Endothelial cell of umbilical vein (primary cell): ENCODE measurements at regions not wholly inside any gene's neighbourhood (a gene's known extent, or its start where the extent isn't known, plus 50 kb on each side); places are given as distances from the start of the nearest gene placed in this dataset.

Source experiments
- BruUV-seq: library from RNA; stranded (reverse); fragments of 400-500 nt; replicated peaks from 2 replicates; lab custom pipeline; 2021; lab: Mats Ljungman, UMichigan
- CTCF ChIA-PET: fragments of 300-600, 350-600 bp; sonication (Branson Sonifier 250); formaldehyde crosslinking; loops from one replicate; lab custom pipeline; 2021; ENCODE audit warnings: antibody characterized with exemption, inconsistent platforms; lab: Charles Lee
- POLR2A ChIA-PET: fragments of 300-600, 350-600 bp; sonication (Branson Sonifier 250); formaldehyde crosslinking; loops from one replicate; lab custom pipeline; 2021; ENCODE audit warnings: antibody characterized with exemption, inconsistent platforms; lab: Charles Lee
- DNase-seq: peaks from one replicate; pipeline ENCODE4 v3.0.0-alpha.2; 2011; ENCODE audit warnings: low read depth, low spot score
- FAIRE-seq: peaks from 2 replicates; lab custom pipeline; 2011; peaks lifted over from hg19 to GRCh38; lab: Jason Lieb, UNC
- H2AFZ ChIP-seq: 2 replicates; pipeline ENCODE4 v1.6.0; 2012; ENCODE audit warnings: low read depth, low read length, control low read depth, inconsistent platforms
- H3K27ac ChIP-seq: 2 replicates; pipeline ENCODE4 v1.5.1; 2011; ENCODE audit warnings: low read depth, mild to moderate bottlenecking, control low read depth, low read length, moderate library complexity; ENCODE audit not compliant: insufficient read depth
- H3K27me3 ChIP-seq, 2 experiments: 2 replicates each; pipeline versions ENCODE4 v1.6.0 to v1.6.1; 2011; ENCODE audit warnings: low read length in 2 of 2, mixed read lengths in 1 of 2; ENCODE audit not compliant: control insufficient read depth in 2 of 2, insufficient read depth in 2 of 2
- H3K36me3 ChIP-seq, 2 experiments: 2 replicates in 1 of 2; 3 replicates in 1 of 2; pipeline ENCODE4 v1.5.1; 2011; ENCODE audit warnings: low read length in 2 of 2, mild to moderate bottlenecking in 1 of 2, moderate library complexity in 1 of 2; ENCODE audit not compliant: control insufficient read depth in 2 of 2, insufficient read depth in 2 of 2; ENCODE audit errors: extremely low read depth in 1 of 2
- H3K4me1 ChIP-seq: 3 replicates; pipeline ENCODE4 v1.5.1; 2011; ENCODE audit warnings: mild to moderate bottlenecking, low read length; ENCODE audit not compliant: control insufficient read depth, insufficient read depth; ENCODE audit errors: extremely low read depth
- H3K4me2 ChIP-seq: 2 replicates; pipeline ENCODE4 v1.6.1; 2011; ENCODE audit warnings: low read length, control low read depth, mixed read lengths; ENCODE audit not compliant: insufficient read depth
- H3K4me3 ChIP-seq, 3 experiments: fragments of 200-600 bp in 1 of 3; sonication (generic), shearing (Covaris generic) in 1 of 3; replicated peaks in 1 of 3; 2 replicates each; pipeline ENCODE4 v1.5.1; 2011 to 2016; ENCODE audit warnings: control low read depth in 3 of 3, low read length in 3 of 3, mild to moderate bottlenecking in 2 of 3, inconsistent platforms in 1 of 3, low read depth in 1 of 3, moderate library complexity in 1 of 3; ENCODE audit not compliant: insufficient read depth in 1 of 3
- H3K79me2 ChIP-seq: 2 replicates; pipeline ENCODE4 v1.6.0; 2012; ENCODE audit warnings: low read length, inconsistent platforms; ENCODE audit not compliant: control insufficient read depth, insufficient read depth
- H3K9ac ChIP-seq: replicated peaks from 2 replicates; pipeline ENCODE3; 2011; ENCODE audit warnings: low read length, control low read depth; ENCODE audit not compliant: insufficient read depth; ENCODE audit errors: extremely low read depth
- H3K9me1 ChIP-seq: replicated peaks from 3 replicates; pipeline ENCODE4 v1.6.0; 2011; ENCODE audit warnings: mild to moderate bottlenecking, low read length; ENCODE audit not compliant: control insufficient read depth, insufficient read depth; ENCODE audit errors: extremely low read depth
- H3K9me3 ChIP-seq: replicated peaks from 2 replicates; pipeline ENCODE4 v1.5.1; 2012; ENCODE audit warnings: low read length, inconsistent platforms; ENCODE audit not compliant: control insufficient read depth, insufficient read depth
- H4K20me1 ChIP-seq: replicated peaks from 2 replicates; pipeline ENCODE3; 2011; ENCODE audit warnings: mild to moderate bottlenecking, low read length; ENCODE audit not compliant: control insufficient read depth, insufficient read depth; ENCODE audit errors: extremely low read depth
- CTCF ChIP-seq, 2 donors: IDR thresholded peaks; 1 replicate in 1 of 2; 2 replicates in 1 of 2; pipeline ENCODE4 v1.5.1; 2011; ENCODE audit warnings: low read length in 2 of 2, mild to moderate bottlenecking in 2 of 2, moderate library complexity in 2 of 2, control low read depth in 1 of 2, inconsistent platforms in 1 of 2, low read depth in 1 of 2; ENCODE audit not compliant: insufficient read depth in 1 of 2; ENCODE audit errors: extremely low read depth in 1 of 2
- EZH2 ChIP-seq: IDR thresholded peaks from 2 replicates; pipeline ENCODE4 v1.6.1; 2012; ENCODE audit warnings: borderline replicate concordance, low read depth, mild to moderate bottlenecking, moderate library complexity, low read length, inconsistent platforms; ENCODE audit not compliant: severe bottlenecking
- FOS ChIP-seq: IDR thresholded peaks from 2 replicates; pipeline ENCODE4 v1.6.1; 2011; ENCODE audit warnings: mild to moderate bottlenecking, low read length, moderate library complexity, borderline replicate concordance; ENCODE audit not compliant: insufficient read depth
- GATA2 ChIP-seq: IDR thresholded peaks from 2 replicates; pipeline ENCODE4 v1.7.0; 2011; ENCODE audit warnings: low read depth, mild to moderate bottlenecking, moderate library complexity, mixed read lengths, low read length; ENCODE audit not compliant: insufficient read length, insufficient read depth
- JUN ChIP-seq: IDR thresholded peaks from 2 replicates; pipeline ENCODE4 v1.6.1; 2011; ENCODE audit warnings: borderline replicate concordance, low read depth; ENCODE audit not compliant: insufficient read length, insufficient read depth
- MAX ChIP-seq: IDR thresholded peaks from 2 replicates; pipeline ENCODE4 v1.6.1; 2011; ENCODE audit not compliant: insufficient read depth, insufficient read length
- MYC ChIP-seq: IDR thresholded peaks from one replicate; pipeline ENCODE4 v1.6.1; 2011; ENCODE audit warnings: mild to moderate bottlenecking, low read depth, low read length
- POLR2A ChIP-seq: IDR thresholded peaks from 2 replicates; pipeline ENCODE4 v1.6.1; 2012; ENCODE audit warnings: low read depth, mild to moderate bottlenecking, control low read depth, low read length
- POLR2AphosphoS5 ChIP-seq: IDR thresholded peaks from 2 replicates; pipeline ENCODE4 v1.6.1; 2012; ENCODE audit warnings: low read depth, mild to moderate bottlenecking, control low read depth, low read length, moderate library complexity; ENCODE audit not compliant: insufficient read depth
- dilution Hi-C: fragments of 300-500 bp; cut with MboI; formaldehyde crosslinking; loops from one replicate; pipeline ENCODE4 v1.15.0; 2019; ENCODE audit warnings: low sequenced_read_pairs; ENCODE audit not compliant: extremely low pct_ligation_motif_present
- intact Hi-C: fragments of 100-400 bp; cut with micrococcal nuclease; formaldehyde crosslinking; loops from one replicate; pipeline ENCODE4 v1.10.0; 2022

GRCh38 chr2:7333960-7334493 is 416.8 kb downstream of the RNF144A start:
- FAIRE-seq: no peak
- ChIA-PET CTCF (no interaction called here), POLR2A (no interaction called here)
- Histone ChIP-seq H3K9me3 (peaks cover 3% of the 10 kb centered on the region), H3K9me1 (no peaks in the 10 kb centered on the region), H3K36me3 (no peaks in the 10 kb centered on the region), H2AFZ (no peak overlapping the region), H3K79me2 (no peaks in the 10 kb centered on the region), H3K4me1 (no peaks in the 10 kb centered on the region), H3K27me3 (no peaks in the 10 kb centered on the region), H3K4me2 (no peak overlapping the region), H3K4me3 (no peak overlapping the region), H3K9ac (no peak overlapping the region), H4K20me1 (no peaks in the 10 kb centered on the region), H3K27ac (no peak overlapping the region)
- BruUV-seq: no TSS peak
- TF ChIP-seq POLR2AphosphoS5: no peak
- no peak for TF ChIP-seq POLR2A
- no peak for TF ChIP-seq MAX
- TF ChIP-seq GATA2: no peak
- no peak for TF ChIP-seq JUN
- no peak for TF ChIP-seq FOS
- TF ChIP-seq EZH2: no peak
- TF ChIP-seq CTCF (IDR thresholded peaks at IDR 0.05; ENCODE audit: extremely low read depth in 1 of 2, insufficient read depth in 1 of 2, low read depth in 1 of 2, low read length in 2 of 2): no peak
- TF ChIP-seq MYC: no peak
- dilution Hi-C loops: no loop called here
- intact Hi-C loops: no loop called here
- no peak for DNase-seq
